Lower lobe of right lung (tissue), 2 donors: ENCODE measurements at regions not wholly inside any gene's neighbourhood (a gene's known extent, or its start where the extent isn't known, plus 50 kb on each side); places are given as distances from the start of the nearest gene placed in this dataset.
"Not testable (repeated sequence)": the region's sequence is repeated elsewhere in the genome, so short reads cannot be mapped to it uniquely, and the experiment has no call there.

Experiments used
- ATAC-seq, 2 donors: fragments of 200-7000 bp; cut with Tn5 transposase; one replicate each; pipeline ENCODE4 v1.9.1; 2020 to 2022; ENCODE audit warnings: mild to moderate bottlenecking in 2 of 2, moderate library complexity in 2 of 2
- DNase-seq: peaks from one replicate; pipeline ENCODE4 v3.0.0-alpha.2; 2020
- H3K27ac ChIP-seq: fragments of 200-600 bp; one replicate; pipeline ENCODE4 v1.8.0; 2022
- H3K27me3 ChIP-seq: fragments of 200-600 bp; one replicate; pipeline ENCODE4 v1.8.0; 2022; ENCODE audit warnings: low read depth
- H3K36me3 ChIP-seq: fragments of 200-600 bp; one replicate; pipeline ENCODE4 v1.8.0; 2022; ENCODE audit warnings: mild to moderate bottlenecking
- H3K4me1 ChIP-seq: fragments of 200-600 bp; one replicate; pipeline ENCODE4 v1.8.0; 2022
- H3K4me3 ChIP-seq: fragments of 200-600 bp; one replicate; pipeline ENCODE4 v1.8.0; 2022; ENCODE audit warnings: mild to moderate bottlenecking
- H3K9me3 ChIP-seq: fragments of 200-600 bp; one replicate; pipeline ENCODE4 v1.8.0; 2022
- intact Hi-C: fragments of 100-400 bp; cut with DNase I; formaldehyde crosslinking; loops from one replicate; pipeline ENCODE4 v1.11.0; 2022
- TF ChIP-seq, protein P1 (sequence below): fragments of 200-600 bp; IDR thresholded peaks from one replicate; pipeline ENCODE4 v1.8.0; 2022; ENCODE audit warnings: antibody characterized with exemption, mild to moderate bottlenecking
- donor health status: DM: no; HTN: yes; CAD: no; lungs with severe emphysema.

- Histone ChIP-seq H3K27me3 (no peaks in the 10 kb centered on the region), H3K9me3 (no peaks in the 10 kb centered on the region), H3K27ac (no peak overlapping the region), H3K4me1 (no peaks in the 10 kb centered on the region), H3K4me3 (no peak overlapping the region), H3K36me3 (no peaks in the 10 kb centered on the region)
- DNase-seq, result no peak
- no peak for ATAC-seq
- intact Hi-C loops, result no loop called here
- TF ChIP-seq, protein P1, sequence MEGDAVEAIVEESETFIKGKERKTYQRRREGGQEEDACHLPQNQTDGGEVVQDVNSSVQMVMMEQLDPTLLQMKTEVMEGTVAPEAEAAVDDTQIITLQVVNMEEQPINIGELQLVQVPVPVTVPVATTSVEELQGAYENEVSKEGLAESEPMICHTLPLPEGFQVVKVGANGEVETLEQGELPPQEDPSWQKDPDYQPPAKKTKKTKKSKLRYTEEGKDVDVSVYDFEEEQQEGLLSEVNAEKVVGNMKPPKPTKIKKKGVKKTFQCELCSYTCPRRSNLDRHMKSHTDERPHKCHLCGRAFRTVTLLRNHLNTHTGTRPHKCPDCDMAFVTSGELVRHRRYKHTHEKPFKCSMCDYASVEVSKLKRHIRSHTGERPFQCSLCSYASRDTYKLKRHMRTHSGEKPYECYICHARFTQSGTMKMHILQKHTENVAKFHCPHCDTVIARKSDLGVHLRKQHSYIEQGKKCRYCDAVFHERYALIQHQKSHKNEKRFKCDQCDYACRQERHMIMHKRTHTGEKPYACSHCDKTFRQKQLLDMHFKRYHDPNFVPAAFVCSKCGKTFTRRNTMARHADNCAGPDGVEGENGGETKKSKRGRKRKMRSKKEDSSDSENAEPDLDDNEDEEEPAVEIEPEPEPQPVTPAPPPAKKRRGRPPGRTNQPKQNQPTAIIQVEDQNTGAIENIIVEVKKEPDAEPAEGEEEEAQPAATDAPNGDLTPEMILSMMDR, result no peak
These were observed 1259.6 kb downstream of the RAPGEF2 start for GRCh38 chr4:160362478-160362877.

- no peak for ATAC-seq
- TF ChIP-seq, protein P1, result no peak
These were observed 1261.3 kb downstream of the RAPGEF2 start for GRCh38 chr4:160364217-160364616.

GRCh38 chr4:160364665-160365064, 1261.8 kb downstream of the RAPGEF2 start:
- H3K27ac ChIP-seq, H3K36me3 ChIP-seq, H3K4me3 ChIP-seq, ATAC-seq, H3K9me3 ChIP-seq, DNase-seq, H3K27me3 ChIP-seq, intact Hi-C loops, H3K4me1 ChIP-seq: not testable (repeated sequence)

More at GRCh38 chr4:160364217-160364616, 1261.3 kb downstream of the RAPGEF2 start:
- H3K36me3 ChIP-seq, result no peaks in the 10 kb centered on the region
- no peaks in the 10 kb centered on the region for H3K4me1 ChIP-seq
- H3K9me3 ChIP-seq, result no peaks in the 10 kb centered on the region
- DNase-seq, result no peak
- intact Hi-C loops, result no loop called here
- H3K27me3 ChIP-seq, result no peaks in the 10 kb centered on the region
- no peak overlapping the region for H3K4me3 ChIP-seq
- no peak overlapping the region for H3K27ac ChIP-seq

DNA sequence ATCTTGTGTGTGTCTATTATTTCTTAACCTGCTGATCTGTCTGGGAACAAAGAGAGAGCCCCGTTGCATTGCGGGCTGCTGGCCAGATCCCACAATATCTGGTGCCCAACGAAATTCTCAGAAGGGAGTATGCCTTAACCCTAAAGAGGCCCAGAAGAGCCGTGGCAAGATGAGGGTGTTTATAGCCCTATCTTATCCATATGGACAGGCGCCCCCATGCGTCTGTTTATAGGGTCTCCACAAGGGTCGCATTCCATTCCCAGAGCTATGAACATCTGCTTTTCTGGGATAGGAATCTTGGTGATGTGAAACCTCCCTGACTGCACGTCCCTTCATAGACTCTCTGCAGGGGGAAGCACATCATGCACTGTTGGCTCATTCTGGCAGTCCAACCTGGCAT, 1262.5 kb downstream of the RAPGEF2 start:
- intact Hi-C loops, H3K27me3 ChIP-seq, H3K9me3 ChIP-seq, H3K4me3 ChIP-seq, ATAC-seq, H3K4me1 ChIP-seq, DNase-seq, H3K27ac ChIP-seq, H3K36me3 ChIP-seq: not testable (repeated sequence)

- H3K27ac ChIP-seq, result no peak overlapping the region
- H3K36me3 ChIP-seq, result no peaks in the 10 kb centered on the region
- no peaks in the 10 kb centered on the region for H3K9me3 ChIP-seq
- no peak overlapping the region for H3K4me3 ChIP-seq
- TF ChIP-seq, protein P1, result no peak
- no peak for ATAC-seq
- intact Hi-C loops, result no loop called here
- H3K27me3 ChIP-seq, result no peaks in the 10 kb centered on the region
- no peaks in the 10 kb centered on the region for H3K4me1 ChIP-seq
- no peak for DNase-seq
These were observed 1267.2 kb downstream of the RAPGEF2 start for GRCh38 chr4:160370046-160370445.

- no peaks in the 10 kb centered on the region for H3K36me3 ChIP-seq
- no peak for ATAC-seq
- no peaks in the 10 kb centered on the region for H3K4me1 ChIP-seq
- H3K9me3 ChIP-seq, result no peaks in the 10 kb centered on the region
- H3K27me3 ChIP-seq, result no peaks in the 10 kb centered on the region
- no peak overlapping the region for H3K27ac ChIP-seq
- TF ChIP-seq, protein P1, result no peak
- intact Hi-C loops, result no loop called here
- no peak overlapping the region for H3K4me3 ChIP-seq
- no peak for DNase-seq
These were observed 1268.6 kb downstream of the RAPGEF2 start for GRCh38 chr4:160371446-160371845.

GRCh38 chr4:160372390-160372789, 1269.5 kb downstream of the RAPGEF2 start:
- TF ChIP-seq, protein P1, result no peak
- ATAC-seq (no peak), DNase-seq (no peak)

More at GRCh38 chr4:160372390-160372789, 1269.5 kb downstream of the RAPGEF2 start:
- Histone ChIP-seq H3K9me3 (no peaks in the 10 kb centered on the region), H3K4me1 (no peaks in the 10 kb centered on the region), H3K27me3 (no peaks in the 10 kb centered on the region), H3K4me3 (no peak overlapping the region), H3K36me3 (no peaks in the 10 kb centered on the region), H3K27ac (no peak overlapping the region)
- intact Hi-C loops, result no loop called here
